Non-pigmented ciliary epithelial cell (primary cell): ENCODE measurements at regions not wholly inside any gene's neighbourhood (a gene's known extent, or its start where the extent isn't known, plus 50 kb on each side); places are given as distances from the start of the nearest gene placed in this dataset.
"Not testable (repeated sequence)": the region's sequence is repeated elsewhere in the genome, so short reads cannot be mapped to it uniquely, and the experiment has no call there.

Experiments
- DNase-seq: peaks from one replicate; pipeline ENCODE4 v3.0.0-alpha.2; 2010; ENCODE audit warnings: low read depth

DNA sequence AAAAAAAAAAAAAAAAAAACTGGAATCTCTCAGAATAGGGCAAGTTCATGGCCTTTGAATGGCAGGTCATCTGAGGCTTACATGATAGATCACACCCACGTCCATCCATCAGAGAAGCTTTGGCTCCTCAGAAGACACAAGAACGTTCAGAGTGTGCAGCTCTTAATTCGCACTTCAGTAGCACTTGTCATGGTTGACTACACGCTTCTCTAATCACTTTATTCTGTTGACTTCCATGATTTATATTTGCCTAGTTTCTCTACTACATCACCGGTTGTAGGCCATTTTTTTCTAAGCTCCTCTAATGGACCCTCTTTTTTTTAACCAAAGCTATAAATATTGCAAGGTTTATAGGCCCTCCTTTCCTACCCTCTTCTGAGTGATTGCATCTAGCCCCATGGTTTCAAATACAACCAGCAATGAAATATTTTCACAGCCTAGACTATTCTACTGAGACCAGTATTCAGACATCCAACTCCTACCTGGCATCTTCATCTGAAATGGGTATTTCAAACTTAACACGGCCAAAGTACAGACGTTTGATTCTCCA lies 305.4 kb upstream of the CELF2 start:
- no peak for DNase-seq

DNA sequence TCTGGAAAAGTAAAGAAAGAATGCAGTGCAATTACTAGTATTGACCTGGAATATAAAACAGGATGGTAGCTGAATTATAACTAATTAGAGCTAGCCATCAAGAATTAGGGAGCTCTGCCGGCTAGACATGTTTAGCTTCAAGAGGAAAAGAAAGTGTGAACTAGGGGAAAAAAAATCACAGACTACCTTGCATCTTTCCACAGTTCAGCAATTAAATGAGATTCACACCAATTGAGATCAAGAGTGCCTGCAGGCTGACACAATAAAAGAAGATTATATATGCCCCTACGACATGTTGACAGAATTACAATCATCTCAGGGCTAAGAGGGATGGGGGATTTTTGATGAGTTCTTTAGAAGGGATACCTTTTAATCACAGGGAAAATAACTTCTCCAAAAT lies 303.3 kb upstream of the CELF2 start:
- DNase-seq = no peak

DNA sequence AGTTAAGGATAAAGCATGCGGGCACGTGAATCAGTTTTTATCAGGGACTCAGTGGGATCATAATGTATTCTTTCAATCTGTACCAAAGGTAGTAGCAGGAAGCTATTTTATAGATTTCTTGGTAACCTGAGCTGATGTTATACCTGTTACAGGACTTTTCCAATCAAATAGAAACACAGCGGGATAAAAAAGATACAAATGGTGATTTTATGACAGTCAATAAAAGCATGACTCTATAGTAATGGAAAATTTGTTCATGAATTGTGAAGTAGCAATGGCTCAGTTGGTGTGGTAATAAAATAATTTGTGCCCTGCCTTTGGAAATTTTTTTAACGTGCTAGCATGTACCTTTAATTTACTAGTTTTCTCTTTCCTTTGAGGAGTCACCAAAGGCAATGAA lies 300.7 kb upstream of the CELF2 start:
- no peak for DNase-seq

DNA sequence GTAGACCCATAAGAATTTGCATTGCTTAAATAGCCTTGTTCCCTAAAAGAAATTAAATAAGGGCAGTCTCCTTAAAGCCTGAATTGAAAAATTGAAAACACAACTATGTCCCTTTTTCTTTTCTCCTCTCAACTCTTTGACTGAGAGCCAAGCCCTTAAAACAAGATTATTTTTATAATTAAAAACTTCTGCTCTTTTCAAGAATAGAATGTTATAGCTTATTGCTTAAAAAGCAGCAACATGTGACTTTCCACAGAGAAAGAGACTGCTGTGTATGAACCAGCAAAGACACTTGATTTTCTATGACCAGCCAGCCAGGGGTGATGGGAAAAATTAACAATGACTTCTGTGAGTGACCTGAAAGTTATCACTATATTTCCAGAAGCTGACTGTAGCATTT lies 295.2 kb upstream of the CELF2 start:
- no peak for DNase-seq

DNA sequence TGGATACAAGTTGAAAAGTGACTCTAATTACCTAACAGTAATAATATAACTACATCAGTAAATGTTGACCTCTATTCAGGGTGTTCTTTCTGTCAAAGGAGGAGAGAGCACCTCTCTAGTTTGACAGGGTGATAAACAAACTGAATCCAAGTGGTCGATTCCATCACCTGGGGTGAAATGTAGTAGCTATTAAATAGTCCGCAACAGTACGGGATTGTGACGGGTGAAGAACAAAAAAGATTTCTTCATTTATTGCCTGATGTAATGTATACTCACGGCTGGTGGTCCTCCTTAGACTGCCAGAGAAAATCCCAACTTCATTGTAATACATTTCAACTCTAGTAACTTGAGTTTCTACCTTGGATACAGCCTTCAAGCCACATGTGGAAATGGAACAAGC lies 292.5 kb upstream of the CELF2 start:
- DNase-seq = no peak

DNA sequence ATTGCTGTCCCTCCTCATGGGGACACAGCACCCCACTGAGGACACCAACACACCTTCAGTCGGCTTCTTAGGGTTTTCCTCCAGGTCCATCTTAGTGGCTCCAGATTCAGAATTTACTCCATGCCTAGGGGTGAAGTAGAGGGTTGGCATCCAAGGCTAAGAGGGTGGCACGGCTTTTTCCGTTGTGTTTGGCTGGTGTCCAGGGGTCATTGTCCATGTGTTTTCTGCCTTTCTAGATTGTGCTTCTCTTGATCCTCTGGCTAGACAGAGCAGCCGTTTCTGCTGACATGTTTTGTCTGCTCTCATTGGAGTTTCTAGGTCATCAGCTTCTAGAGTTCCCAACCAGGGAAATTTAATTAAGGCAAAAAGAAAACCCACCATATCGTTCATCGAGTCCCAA lies 291.6 kb upstream of the CELF2 start:
- DNase-seq = no peak

DNA sequence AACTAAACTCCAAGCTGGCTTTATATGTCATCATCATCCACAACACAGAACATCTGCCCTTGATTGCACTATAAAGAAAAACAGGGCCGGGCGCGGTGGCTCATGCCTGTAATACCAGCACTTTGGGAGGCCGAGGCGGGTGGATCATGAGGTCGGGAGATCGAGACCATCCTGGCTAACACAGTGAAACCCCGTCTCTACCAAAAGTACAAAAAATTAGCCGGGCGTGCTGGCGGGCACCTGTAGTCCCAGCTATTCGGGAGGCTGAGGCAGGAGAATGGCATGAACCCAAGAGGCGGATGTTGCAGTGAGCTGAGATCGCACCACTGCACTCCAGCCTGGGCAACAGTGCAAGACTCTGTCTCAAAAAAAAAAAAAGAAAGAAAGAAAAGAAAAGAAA lies 290.3 kb upstream of the CELF2 start:
- not testable (repeated sequence) for DNase-seq

DNA sequence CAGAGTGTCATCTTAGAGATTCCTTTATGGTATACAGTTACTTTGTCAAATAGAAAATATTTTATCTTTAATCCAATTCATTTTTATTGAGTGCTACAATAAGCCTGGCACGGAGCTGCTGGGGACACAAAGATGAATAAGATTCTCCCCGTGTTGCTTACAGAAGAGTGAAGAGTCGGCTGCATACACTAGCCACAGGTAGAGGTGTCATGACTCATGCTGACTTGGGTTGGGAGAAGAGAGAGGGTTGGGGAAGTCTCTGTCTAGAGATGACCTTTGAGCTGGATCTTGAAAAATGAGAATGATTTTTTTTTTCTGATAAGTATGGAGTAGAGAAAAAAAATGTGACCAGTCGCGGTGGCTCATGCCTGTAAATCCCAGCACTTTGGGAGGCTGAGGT lies 289.9 kb upstream of the CELF2 start:
- no peak for DNase-seq

DNA sequence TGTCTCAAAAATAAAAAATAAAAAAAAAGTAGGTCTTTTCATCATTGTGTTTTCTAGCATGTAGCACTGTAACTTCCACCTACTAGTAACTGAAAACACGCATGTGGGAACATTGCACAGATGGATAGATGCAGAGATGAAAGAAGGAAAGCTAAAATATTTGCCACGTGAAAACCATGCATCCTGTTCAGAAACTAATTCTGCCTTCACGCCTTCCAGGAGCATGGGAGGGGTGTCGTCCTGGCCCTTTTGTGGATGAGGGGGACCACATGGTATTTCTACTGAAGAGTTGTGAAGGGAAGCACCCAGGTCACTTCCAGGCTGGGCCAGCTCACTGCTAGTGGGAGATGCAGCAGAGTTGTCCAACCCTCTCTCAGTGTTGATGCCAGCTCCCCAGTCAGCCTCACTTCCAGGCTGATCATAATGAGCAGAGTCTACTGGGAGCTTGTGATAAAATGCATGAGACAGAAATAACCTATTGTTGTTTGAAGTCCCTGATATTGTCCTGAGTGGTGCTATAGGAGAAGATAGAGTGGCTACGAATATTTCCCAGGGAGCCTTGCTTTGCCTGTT lies 287.1 kb upstream of the CELF2 start:
- no peak for DNase-seq

DNA sequence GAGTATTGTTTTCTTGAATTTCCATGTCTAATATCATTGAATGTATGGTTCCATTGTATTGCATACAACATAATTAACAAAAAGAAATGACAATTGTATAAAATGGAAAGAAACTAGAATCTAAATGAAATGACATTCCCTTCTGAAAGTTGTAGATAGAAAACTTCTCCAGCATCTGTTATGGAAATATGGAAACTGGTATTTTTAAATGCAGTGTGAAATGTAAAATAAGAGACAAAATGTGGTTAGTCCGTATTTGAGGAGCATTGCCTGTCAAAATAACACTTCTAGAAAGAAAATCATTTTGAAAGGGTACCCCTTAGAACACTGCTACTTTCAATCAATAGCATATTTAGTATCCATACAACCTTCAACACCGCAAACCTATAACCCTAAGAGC lies 286.3 kb upstream of the CELF2 start:
- DNase-seq = no peak

DNA sequence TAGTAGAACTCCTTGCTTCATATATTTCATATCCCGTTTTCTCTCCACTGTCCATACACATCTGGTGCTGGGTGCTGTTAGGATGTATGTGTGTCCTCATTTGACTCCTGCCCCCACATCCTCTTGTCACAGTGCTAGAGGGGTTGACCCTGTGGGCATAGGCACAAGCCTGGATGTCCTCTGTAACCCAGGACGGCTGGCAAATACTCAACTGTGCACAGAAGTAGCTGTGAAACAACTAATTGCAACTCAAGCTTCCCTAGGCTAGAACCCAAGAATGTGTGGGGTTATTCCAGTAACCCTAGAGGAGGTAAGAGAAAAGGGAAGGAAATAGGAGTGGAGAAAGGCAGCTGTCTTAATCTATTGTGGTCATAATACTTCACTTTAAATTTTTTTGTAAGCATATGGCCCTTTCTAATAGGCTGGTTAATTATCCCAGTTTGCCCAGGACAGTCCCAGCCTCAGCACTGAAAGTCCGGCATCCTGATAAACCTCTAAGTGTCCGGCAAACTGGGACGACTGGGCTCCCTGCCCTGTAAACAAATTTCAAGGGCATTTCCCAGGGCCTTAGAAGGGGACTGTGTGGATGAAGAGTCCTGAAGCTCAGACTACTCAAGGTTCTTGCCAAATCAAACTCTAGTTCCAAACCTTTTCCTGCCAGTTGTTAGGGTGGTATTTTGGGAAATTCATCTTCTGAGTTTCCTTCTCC lies 283.2 kb upstream of the CELF2 start:
- no peak for DNase-seq

DNA sequence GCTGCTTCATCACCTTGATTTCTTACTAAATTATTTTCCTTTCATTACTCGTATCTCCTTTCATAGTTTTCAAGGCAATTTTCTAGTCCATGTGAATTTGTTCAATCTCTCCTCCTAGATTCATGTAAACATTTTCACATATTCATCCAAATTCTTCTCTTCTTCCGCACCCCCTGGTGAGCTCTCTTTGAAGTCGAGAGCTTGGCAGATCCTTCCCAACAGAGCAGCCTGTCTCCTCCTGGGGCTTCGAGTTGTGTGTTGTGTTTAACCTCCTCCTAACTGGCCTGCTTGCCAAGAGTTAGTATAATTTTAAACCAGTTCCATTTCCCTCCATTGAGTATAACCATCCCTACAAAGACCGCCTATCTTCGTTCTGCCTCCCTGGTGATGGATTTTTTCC lies 272.4 kb upstream of the CELF2 start:
- DNase-seq = no peak

DNA sequence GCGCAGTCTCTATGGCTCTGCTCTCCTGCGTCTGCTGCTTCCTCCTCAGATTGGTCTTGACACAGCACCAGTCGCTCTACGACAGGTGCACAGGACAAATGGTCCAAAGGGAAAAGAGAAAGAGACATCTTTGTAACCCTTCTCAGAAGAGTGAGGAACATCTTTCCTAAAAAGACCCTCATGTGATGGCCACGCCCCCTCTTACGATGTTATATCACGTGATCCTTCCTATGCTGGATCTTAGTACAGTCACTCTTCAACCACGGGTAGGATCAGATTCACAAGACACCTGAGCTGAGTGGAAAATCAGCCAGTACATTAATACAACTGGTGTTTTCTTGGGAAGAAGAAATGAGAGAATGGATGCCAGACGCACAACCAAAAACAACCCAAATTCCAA lies 262.2 kb upstream of the CELF2 start:
- DNase-seq = no peak

DNA sequence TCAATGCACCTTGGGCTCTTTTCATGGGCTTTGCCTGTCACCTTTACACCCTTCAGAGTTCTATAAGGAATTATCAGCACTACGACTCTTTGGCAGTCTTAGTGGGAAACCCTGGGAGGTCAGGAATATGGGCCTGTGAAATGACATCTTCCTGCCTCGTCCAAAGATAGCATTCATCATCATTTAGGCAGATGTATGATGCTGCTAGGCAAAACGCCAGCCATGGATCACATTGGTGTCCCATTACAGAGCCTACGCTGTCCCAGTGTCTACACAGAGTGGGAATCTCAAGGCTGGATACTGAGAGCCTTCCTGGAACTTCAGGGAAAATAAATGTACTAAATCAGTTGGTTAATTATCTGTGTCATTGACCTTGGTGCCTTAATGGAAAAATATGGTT lies 259.4 kb upstream of the CELF2 start:
- DNase-seq = no peak

DNA sequence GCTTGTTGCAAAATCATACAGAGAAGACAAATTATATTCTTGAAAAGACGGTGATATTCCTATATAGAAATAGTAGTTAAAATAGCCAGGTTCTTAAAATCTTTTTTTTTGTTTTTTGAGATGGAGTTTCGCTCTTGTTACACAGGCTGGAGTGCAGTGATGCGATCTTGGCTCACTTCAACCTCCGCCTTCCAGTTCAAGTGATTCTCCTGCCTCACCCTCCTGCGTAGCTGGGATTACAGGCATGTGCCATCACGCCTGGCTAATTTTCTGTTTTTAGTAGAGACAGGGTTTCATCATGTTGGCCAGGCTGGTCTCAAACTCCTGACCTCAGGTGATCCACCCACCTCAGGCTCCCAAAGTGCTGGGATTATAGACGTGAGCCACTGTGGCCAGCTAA lies 257.9 kb upstream of the CELF2 start:
- not testable (repeated sequence) for DNase-seq

DNA sequence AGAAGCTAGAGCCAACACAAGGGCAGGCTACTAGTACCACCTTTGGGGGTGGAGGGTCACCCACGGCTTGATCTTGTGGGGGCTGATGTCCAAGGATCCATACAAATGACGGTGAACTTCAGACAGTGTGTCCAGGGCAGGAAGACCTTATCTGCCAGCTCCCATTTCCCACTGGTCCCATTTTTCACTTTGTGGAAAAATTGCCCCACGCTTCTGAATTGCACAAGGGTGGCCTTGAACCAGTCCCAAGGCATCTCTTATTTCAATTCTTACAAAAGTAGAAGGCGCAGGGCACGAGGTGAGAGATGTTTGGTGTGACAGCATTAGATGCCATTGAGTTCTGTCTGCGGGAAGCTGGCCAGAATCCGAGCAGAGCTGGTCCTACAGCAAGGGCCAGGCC lies 252.7 kb upstream of the CELF2 start:
- DNase-seq = no peak

DNA sequence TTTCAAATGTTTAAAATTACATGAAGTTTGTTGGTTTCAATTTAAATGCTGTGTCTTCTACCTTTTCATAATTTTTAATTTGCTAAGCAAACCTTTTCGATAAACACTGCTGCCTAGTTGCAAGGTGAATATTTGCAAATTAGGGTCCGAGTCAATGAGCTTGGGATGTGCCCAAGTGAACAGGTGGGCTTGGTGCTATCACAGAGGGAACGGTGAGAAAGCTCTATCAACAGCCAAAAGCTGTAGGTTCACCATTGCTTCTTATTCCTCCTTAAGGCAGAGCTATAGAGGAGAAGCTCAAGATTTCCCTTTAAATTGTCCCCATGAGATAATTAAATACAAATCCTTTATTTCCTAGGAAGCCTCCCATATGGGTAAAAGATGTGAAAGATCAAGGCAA lies 245.3 kb upstream of the CELF2 start:
- no peak for DNase-seq

DNA sequence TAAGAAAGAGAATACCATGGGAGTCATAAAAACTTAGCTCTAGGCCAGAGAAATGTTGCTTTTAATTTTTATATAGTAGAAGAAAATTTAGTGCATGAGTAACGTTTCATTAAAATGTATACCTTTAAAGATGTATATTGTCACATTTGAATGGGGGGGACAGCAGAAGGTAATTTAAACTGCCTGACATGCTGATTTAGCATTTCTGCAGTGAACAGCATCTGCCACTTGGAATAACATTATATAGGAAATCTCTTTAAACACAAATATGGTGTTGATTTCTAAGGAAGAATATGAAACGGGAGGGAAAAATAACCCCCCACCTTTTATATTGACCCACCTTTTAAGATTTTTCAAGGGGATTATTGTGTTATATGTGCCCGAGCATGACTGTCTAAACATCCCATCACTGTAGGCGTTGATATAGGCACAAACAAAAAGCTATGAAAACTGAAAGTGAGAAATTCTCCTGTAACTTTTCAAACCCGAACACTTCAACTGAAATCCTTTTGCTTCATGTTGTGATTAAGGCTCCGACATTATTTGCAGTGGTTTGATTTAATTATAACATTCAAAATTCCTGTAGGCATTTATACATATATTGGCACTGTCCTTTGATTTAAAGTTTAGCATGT lies 244.7 kb upstream of the CELF2 start:
- no peak for DNase-seq

DNA sequence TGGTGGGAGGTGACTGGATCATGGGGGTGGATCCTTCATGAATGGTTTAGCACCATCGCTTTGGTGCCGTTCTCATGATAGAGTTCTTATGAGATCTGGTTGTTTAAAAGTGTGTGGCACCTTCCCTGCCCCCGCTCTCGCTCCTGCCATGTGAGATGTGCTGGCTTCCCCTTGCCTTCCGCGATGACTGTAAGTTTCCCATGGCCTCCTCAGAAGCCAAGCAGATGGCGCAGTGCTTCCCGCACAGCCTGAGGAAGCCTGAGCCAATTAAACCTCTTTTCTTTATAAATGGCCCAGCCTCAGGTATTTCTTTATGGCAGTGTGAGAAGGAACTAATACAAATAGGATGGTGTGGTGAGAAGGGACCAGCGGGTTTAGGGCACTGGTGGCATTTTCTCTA lies 243.3 kb upstream of the CELF2 start:
- DNase-seq = no peak

DNA sequence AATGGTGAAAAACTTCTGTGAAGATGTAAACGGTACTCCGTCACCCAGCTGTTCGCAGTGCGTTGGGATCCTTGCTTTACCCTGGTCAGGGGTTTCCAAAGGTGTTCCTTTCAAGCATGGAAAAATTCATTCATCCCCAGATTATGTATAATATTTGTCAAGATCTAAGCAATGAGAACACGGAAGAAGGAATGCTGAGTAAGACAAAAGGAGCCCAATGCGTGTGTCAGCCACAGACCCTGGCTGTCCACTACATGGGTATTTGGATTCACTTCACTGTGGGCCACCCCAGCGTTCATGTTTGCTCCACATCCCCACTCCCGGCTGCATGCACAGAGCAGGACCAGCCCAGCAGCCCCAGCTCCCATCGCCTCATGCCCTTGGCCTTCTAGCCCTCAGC lies 241.3 kb upstream of the CELF2 start:
- no peak for DNase-seq

DNA sequence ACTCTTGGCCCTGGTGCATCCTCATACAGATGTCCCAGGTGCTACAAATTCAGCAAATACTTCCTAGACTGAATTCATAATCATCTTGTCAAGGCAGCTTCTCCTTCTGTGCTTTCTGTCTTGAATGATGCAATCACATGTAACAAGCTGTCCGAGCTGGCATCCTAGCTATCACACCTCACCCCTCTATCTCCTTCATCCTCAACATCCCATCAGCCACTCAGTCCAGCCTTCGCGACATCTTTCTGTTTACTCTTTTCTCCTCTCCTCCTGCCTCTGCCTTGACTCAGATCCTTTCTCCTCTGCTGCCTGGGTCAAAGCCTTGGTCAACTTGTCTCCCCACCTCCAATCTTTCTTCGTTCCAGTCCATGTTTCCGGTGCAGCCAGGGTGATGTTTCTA lies 240.4 kb upstream of the CELF2 start:
- no peak for DNase-seq

DNA sequence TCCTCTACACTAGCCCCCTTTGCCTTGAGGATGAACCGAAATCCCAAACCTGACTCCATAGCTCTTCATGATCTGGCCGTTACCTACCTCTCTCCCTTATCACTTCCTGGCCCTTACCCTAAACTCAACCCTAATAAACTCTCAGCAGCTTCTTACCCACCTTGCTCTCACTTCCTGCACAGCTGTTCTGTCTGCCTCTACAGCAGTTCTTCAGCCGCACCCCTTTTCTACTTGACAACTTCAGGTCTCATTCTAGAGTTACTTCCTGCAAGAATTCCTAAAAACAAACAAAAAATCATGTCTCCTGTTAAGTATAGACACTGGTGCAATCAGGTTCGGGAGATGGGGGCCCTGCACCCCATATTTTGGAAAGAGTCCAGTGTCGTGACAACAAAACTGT lies 239.9 kb upstream of the CELF2 start:
- DNase-seq = no peak

DNA sequence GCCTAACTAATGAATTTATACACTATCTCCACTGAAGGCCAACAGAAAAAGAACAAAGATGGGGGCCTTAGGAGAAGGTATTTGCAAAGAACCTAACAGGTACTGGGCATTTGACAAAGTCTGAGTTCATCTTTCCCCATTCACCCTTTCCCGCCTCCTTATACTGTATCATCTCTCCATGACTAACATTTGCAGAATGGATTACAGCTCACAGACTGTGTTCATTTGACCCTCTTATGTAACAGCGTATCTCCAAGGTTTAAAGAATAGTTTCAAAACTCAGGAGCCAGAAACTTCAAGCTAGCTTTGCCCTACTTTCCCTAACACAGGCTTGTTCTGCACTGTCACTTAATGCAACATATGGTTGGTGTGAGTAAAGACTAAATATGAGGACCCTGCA lies 238.7 kb upstream of the CELF2 start:
- no peak for DNase-seq

DNA sequence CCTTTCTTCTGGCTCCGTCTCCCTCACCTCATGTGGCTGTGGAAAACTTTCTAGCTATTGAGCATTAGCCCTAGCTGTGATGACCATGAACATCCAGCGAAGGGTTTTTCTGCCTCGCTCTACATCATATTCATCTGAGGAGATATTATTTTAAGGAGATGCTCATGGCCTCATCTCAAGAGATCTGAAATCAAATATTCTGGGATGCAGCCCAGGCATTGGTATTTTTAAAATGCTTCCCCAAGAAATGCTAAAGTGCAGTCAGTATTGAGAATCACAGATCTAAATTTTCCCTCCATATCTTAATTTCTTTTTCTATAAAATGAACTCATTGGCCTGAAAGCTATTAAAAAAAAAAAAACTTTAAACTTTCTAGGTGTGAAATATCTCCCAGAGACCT lies 238.2 kb upstream of the CELF2 start:
- no peak for DNase-seq
